ENCODE measurements at regions not wholly inside any gene's neighbourhood (a gene's known extent, or its start where the extent isn't known, plus 50 kb on each side); places are given as distances from the start of the nearest gene placed in this dataset.

DNA sequence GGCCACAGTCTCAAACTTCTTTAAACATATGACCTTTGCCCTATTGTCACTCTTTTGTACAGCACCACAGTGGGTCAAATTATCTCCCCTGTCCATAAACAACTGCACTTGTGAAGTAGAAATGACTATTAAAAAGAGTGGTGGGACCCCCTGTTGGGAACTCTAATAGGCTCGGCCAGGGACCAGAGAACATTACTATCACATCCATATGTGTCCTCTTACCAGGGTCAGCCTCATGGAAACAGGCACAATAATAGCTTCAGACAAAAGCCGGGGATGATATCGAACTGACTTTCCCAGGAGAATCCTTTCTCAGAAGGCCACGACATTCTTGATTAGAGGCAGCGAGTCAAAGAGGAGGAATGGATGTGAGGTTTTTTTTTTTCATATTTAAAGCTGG, 96.6 kb downstream of the NKX2-1 start:
- TF ChIP-seq, protein P1, sequence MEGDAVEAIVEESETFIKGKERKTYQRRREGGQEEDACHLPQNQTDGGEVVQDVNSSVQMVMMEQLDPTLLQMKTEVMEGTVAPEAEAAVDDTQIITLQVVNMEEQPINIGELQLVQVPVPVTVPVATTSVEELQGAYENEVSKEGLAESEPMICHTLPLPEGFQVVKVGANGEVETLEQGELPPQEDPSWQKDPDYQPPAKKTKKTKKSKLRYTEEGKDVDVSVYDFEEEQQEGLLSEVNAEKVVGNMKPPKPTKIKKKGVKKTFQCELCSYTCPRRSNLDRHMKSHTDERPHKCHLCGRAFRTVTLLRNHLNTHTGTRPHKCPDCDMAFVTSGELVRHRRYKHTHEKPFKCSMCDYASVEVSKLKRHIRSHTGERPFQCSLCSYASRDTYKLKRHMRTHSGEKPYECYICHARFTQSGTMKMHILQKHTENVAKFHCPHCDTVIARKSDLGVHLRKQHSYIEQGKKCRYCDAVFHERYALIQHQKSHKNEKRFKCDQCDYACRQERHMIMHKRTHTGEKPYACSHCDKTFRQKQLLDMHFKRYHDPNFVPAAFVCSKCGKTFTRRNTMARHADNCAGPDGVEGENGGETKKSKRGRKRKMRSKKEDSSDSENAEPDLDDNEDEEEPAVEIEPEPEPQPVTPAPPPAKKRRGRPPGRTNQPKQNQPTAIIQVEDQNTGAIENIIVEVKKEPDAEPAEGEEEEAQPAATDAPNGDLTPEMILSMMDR (IDR thresholded peaks at IDR 0.05; ENCODE audit: low read depth, low read length): no peak
- TF ChIP-seq POLR2A (IDR thresholded peaks at IDR 0.05; ENCODE audit: extremely low read depth, insufficient read length): no peak
- TF ChIP-seq, protein P2, sequence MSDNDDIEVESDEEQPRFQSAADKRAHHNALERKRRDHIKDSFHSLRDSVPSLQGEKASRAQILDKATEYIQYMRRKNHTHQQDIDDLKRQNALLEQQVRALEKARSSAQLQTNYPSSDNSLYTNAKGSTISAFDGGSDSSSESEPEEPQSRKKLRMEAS (IDR thresholded peaks at IDR 0.05; ENCODE audit: low read depth, low read length): no peak
